ENCODE measurements at regions not wholly inside any gene's neighbourhood (a gene's known extent, or its start where the extent isn't known, plus 50 kb on each side); places are given as distances from the start of the nearest gene placed in this dataset.
A peak's percentile ranks its signal among the peaks of the same experiment; 100 is the strongest.
"Not testable (repeated sequence)": the region's sequence is repeated elsewhere in the genome, so short reads cannot be mapped to it uniquely, and the experiment has no call there.

GRCh38 chr6:100223952-100224351, 229.9 kb upstream of the MCHR2 start:
- DNase-seq = not testable (repeated sequence)

DNA sequence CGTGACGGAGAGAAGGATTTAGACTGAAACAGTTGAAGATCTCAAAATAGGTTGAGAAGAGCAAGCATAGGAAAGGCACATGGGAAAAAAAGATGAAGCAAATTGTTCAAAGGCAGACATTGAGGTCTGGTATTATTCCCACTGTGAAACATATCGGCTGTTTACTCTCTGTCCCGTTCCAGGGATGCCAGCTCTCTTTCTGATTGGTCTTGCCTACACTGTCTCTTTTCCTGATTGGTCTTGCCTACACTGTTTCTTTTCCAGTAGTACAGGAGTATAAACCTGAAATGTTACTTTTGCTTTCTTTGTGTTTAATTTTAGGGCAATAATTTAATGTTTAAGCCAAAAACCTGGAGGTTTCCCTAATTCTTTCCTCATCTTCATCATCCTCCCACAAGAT, 226.5 kb upstream of the MCHR2 start:
- DNase-seq = no peak

DNA sequence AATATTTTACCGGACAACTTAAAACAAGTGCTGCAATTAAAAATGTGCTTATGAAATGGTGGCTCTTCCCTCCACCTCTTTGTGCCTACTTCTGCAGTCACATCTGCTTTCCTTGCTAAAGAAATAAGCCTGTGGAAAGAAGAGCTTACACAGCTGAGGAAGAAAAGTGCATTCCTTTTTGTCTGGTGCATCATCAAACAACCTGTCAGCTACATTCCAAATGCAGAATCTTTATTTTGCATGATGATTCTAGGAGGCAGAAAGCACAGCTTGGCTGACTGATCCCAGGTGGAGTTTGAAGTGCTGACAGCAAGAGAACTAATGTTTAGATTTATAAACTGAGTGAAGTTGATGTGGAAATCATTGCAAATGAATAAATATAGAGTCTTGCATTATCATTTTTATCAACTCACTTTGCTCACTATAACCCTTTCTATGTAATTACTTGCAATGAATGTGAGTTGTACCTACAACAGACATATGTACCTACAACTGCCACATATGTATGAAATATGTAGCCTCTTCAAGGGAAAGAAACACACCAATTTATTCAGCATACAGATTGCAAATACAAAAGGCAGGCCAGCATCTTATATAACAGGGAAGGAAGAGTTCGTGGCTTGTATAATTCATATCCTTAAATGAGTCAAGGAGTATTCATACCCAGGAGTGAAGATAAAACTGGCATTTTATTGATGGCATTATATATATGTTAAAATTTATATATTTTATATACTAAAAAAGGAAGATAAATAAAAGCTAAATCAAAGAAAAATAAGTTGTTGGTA, 223.4 kb upstream of the MCHR2 start:
- no peak for DNase-seq

DNA sequence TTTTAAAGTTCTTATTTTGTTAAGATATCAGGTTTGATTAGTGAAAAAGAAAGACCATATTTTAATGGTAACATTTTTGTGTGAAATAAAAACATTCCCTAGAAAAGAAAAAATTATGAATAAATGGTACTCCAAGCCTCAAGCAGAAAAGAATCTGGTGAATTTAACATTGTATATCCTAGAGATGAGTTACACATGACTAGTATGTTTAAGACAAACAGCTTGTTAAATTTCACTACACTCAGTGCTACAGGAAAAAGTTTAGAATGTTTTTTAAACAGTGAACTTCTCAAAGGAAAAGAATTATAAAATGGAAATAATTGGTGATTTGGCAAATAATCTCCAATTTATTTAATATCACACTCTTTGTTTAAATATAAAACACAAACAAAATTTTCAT, 222.7 kb upstream of the MCHR2 start:
- DNase-seq = no peak

- no peak for DNase-seq
Measured at GRCh38 chr6:100212131-100212530, 218.1 kb upstream of the MCHR2 start.

DNA sequence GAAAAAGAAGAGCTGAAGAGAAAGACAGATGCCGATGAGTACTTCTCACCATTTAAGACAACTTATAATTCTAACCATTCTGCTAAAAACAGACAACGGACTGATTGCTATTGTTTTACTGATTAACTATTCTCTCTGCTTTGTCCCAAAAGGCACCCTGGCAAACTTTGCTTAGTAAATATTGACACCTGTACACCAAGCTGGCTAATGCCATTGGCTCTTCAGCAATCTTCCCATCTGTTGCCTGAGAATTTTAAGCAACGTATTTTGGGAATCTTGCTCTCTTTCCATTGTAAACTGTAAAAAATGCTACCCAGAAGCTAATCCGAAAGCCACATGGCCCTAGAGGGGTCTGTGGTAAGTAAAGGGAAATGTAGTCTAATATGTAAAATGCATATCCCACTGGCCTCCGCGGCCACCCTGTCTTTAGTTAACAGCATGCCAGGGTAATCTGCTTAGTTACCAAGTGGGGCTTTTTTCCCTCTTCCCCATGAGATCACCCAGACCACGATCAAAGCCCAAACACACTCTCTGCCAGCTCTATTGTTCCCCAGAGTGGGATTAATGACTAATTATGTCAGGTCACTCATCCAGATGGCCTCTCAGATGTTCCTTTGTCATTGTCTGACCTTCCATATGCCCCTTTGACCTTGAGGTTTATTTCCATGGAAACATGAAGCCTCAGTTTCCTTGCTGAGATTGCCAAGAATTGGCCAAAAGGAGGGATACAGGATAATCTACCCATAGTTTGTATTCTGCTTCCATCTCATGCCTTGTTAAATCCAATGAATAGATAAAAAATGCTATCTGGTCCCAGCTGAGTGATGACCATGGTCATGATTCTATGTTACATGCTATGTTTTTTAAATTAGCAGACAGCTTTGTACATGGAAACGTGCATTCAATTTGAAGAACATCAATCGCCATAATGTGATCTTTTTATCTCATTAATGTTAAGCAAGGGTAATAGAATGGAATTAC, 216.4 kb upstream of the MCHR2 start:
- peak; percentile 54 for DNase-seq

GRCh38 chr6:100209323-100210136, 215.5 kb upstream of the MCHR2 start:
- no peak for DNase-seq

- DNase-seq = no peak
Measured at GRCh38 chr6:100203400-100203799, 209.4 kb upstream of the MCHR2 start.

DNA sequence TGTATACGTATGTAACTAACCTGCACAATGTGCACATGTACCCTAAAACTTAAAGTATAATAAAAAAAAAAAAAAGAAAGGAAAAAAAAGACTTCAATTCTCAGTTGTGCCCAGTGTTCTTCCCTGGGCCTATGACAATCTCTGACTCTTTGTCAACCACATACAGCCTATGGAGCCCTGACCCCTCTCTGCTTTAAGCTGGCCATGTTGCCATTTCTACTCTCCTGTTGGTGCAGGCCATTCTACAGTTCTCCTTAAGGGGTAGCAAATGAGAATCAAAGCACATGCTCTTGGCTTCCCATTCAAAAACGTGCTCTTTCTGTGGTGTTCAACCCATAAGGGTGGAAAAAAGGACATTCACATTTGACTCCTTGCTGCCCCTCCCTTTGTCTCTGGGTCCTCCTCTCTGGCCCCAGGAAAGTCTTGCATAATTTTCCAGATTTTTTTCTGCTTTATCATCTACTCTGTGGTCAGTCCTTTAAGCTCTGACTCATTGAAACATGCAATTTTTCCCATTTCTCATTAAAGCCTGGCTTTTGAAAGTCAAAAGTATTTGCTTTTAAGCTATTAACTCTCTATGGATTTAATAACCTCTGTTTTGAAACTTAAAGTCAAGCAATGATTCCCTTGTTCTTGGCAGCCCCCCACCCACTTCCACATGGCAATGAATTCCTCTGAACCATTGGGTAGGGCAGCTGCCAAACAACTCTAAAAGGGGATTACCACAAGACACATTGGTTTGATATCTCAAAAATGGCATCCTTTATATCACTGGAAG, 208.6 kb upstream of the MCHR2 start:
- no peak for DNase-seq

- DNase-seq = not testable (repeated sequence)
Measured at GRCh38 chr6:100196214-100196982, 202.4 kb upstream of the MCHR2 start.

DNA sequence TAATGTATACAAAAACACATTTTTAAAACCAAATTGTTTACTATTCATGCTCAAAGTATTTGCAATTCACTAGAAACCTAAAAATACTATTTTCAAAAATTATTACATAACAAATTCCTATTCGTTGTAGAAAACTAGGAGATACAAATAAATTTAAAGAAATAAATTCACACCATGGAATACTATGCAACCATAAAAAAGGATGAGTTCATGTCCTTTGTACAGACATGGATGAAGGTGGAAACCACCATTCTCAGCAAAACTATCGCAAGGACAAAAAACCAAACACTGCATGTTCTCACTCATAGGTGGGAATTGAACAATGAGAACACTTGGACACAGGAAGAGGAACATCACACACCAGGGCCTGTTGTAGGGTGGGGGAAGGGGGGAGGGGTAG, 201.2 kb upstream of the MCHR2 start:
- DNase-seq = not testable (repeated sequence)

GRCh38 chr6:100194535-100194934, 200.5 kb upstream of the MCHR2 start:
- DNase-seq = no peak

DNA sequence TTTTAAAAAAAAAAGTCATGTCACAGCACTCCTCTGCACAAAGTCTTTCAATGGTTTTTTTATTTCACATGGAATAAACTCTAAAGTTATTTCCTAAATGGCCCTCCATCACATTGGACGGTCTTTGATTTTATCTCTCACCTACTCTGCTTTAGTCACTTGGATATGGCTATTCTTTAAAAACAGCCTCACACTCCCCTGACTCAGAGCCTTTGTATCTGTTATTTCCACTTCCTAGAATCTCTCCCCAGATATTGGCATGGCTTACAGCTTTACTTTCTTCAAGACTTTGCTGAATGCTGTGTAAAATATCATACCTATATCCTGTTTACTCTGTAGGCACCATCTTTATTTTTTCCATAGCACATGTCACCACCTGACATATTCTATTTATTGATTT, 194.7 kb upstream of the MCHR2 start:
- DNase-seq = no peak

DNA sequence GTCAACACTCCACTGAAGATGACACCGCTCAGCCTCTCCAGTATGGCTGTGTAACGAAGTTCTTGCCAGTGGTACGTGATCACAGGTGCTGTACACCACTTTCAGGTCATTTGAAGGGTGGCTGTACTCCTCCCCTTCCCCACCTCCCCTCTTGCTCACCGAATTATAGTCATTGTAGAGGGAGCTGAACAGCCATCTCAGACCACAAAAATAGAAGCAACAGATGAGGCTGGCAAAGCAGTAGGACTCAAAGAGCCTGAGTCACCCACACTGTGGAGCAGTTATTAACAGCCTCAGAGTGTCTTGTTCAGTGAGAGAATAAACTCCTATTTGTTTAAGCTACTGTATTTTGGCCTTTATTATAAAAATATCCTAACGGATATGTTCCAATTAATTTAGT, 192.5 kb upstream of the MCHR2 start:
- no peak for DNase-seq

- DNase-seq = no peak
Measured at GRCh38 chr6:100185615-100186014, 191.6 kb upstream of the MCHR2 start.

DNA sequence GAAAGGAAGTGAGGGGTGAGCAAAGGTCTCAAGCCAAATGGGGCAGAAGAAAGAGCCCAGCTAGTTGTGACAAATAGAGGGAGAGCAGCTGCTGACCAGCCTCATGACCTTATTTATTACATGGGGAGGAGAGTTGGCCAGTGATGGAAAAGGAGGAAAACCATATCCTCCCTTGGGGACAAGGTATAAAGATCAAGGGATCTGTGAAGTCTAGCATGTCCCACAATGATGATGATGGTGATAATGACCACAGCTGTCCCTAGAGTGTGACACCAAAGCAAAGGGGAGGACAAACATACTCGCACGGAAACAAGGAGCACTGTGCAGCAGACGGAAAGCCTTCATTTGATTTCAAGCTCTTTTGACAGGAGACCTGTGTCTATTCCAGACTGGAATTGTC, 190.4 kb upstream of the MCHR2 start:
- no peak for DNase-seq

DNA sequence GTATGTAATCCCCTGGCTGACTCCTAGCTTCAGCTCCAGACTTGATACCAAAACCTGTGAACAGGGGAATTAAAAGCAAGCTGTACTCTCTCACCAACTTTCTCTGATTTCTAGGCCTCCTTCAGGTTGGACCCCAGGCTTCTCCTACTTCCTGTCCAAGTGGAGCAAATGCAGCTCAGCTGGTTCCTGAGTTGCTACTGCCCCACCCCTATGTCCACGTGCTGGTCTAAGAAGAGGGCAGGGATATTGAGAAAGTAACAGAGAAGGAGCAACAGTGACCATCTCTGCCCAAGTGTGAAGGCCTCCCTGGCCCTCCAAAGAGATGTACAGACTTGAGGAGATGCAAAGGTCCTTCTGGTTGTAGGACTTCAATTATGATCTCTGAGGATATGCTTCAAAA, 188.3 kb upstream of the MCHR2 start:
- DNase-seq = no peak

GRCh38 chr6:100181309-100181708, 187.3 kb upstream of the MCHR2 start:
- no peak for DNase-seq

DNA sequence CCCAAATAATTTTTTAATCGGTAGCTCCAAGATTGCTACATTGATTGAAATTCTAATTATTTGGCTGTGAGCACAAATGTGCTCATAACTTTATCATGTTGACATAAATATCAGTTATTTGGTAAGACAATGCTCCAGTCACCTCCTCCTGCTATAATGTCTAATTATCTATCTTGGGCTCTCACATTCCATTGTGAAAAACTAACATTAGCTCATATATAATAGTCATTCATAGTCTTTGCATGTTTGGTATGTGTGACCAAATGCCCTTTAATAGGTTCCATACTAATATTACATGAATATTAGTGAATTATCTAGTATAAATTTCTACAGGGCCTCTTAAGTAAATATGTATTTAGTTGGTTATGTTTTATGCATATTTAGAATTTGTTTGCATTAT, 185.6 kb upstream of the MCHR2 start:
- DNase-seq = no peak

GRCh38 chr6:100177956-100178355, 183.9 kb upstream of the MCHR2 start:
- DNase-seq = no peak

GRCh38 chr6:100176951-100177710, 183.1 kb upstream of the MCHR2 start:
- DNase-seq = no peak

All from NCI-H774 (cell line).